ENCODE measurements at regions not wholly inside any gene's neighbourhood (a gene's known extent, or its start where the extent isn't known, plus 50 kb on each side); places are given as distances from the start of the nearest gene placed in this dataset.

DNA sequence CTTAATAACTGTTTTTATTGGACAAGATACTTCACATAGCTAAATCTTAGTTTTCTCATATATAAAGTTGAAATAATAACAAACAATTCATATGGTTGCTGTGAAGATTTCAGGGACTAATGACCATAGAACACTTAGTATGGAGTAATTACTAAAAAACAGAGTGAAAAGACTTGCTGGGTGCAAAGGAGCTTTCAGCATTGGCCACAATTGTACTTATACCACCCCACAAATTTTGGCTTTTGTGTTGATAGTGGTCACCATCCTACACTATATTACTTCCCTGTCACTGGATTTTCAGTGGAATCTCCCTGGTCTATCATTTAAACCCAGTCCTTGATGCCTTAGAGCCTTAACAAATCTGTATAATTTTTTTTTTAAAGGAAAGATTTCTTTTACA lies 398.6 kb upstream of the EPHA7 start:
- Histone ChIP-seq H3K36me3 (no peaks in the 10 kb centered on the region), H3K4me1 (no peaks in the 10 kb centered on the region), H3K27me3 (no peaks in the 10 kb centered on the region), H3K4me3 (ENCODE audit: low read depth, low read length) (no peak overlapping the region), H3K9me3 (no peaks in the 10 kb centered on the region)
- TF ChIP-seq, protein P1, sequence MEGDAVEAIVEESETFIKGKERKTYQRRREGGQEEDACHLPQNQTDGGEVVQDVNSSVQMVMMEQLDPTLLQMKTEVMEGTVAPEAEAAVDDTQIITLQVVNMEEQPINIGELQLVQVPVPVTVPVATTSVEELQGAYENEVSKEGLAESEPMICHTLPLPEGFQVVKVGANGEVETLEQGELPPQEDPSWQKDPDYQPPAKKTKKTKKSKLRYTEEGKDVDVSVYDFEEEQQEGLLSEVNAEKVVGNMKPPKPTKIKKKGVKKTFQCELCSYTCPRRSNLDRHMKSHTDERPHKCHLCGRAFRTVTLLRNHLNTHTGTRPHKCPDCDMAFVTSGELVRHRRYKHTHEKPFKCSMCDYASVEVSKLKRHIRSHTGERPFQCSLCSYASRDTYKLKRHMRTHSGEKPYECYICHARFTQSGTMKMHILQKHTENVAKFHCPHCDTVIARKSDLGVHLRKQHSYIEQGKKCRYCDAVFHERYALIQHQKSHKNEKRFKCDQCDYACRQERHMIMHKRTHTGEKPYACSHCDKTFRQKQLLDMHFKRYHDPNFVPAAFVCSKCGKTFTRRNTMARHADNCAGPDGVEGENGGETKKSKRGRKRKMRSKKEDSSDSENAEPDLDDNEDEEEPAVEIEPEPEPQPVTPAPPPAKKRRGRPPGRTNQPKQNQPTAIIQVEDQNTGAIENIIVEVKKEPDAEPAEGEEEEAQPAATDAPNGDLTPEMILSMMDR (IDR thresholded peaks at IDR 0.05; ENCODE audit: low read depth, low read length) = no peak
- DNase-seq = no peak

DNA sequence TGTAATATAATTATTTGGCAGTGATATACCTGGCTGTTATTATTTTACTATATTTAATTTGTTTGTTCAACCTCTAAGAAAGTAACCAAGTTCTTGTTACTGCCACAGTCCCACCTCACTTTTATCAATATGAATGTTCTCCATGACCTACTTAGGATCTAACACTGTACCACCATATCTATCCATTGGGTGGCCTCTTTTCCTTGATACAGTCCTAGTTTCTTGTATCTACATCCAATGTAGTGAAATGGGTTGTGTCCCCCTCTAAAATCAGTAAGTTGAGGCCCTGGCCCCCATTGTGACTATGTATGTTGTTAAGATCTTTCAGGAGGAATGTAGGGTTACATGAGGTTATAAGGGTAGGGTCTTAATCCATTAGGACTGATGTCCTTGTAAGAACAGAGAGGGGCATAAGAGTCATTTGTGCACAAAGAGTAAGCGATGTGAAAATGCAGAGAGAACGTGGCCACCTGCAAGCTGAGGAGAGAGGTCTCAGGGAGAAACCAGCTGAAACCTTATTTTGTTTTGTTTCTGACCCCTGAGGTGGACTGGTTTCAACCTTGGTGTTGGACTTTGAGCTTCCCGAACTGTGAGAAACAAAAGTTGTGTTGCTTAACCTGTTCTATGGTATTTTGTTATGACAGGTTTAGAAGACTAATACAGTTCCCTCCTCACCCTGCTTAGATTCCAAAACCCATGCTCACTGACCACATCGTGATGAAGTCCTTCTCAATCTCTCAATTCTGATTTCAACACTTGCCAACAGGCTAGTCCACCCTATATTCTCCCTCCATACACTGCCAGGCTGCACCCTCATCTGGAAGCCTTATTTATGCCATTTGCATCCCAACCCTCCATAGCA lies 387.3 kb upstream of the EPHA7 start:
- Histone ChIP-seq H3K9me3 (no peaks in the 10 kb centered on the region), H3K4me3 (ENCODE audit: low read depth, low read length) (no peak overlapping the region), H3K4me1 (no peaks in the 10 kb centered on the region), H3K36me3 (no peaks in the 10 kb centered on the region), H3K27me3 (no peaks in the 10 kb centered on the region)
- DNase-seq = no peak
- TF ChIP-seq, protein P1 (IDR thresholded peaks at IDR 0.05; ENCODE audit: low read depth, low read length) = no peak

DNA sequence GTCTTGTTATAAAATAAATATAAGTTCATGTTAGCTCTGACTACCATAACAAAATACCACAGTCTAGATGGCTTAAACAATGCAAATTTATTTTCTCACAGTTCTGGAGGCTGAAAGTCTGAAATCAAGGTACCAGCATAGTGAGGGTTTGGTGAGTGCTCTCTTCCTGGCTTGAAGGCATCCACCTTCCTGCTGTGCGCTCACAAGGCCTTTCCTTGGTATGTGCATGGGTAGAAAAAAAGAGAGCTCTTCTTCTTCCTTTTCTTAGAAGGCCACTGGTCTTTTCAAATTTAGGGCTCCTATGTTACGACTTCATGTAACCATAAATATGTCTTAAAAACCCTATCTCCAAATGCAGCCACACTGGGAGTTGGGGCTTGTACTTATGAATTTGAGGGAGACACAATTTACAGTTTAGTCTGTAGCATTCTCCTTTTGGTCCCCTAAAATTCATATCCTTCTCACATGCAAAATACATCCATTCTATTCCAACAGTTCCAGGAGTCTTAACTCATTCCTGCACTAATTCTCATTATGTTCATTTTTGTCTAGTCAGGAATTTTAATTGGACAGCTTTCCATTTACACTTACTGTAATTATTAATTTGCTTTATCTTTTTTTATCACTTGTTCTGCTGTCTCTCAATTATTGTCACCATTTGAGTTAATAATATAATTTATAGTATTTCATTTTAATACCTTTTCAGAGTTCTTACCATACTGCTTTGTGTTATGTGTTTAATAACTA lies 381.9 kb upstream of the EPHA7 start:
- TF ChIP-seq, protein P1 (IDR thresholded peaks at IDR 0.05; ENCODE audit: low read depth, low read length) = no peak
- no peaks in the 10 kb centered on the region for H3K9me3 ChIP-seq
- no peaks in the 10 kb centered on the region for H3K36me3 ChIP-seq
- no peaks in the 10 kb centered on the region for H3K27me3 ChIP-seq
- DNase-seq = no peak
- H3K4me1 ChIP-seq = no peaks in the 10 kb centered on the region
- H3K4me3 ChIP-seq (ENCODE audit: low read depth, low read length) = no peak overlapping the region

DNA sequence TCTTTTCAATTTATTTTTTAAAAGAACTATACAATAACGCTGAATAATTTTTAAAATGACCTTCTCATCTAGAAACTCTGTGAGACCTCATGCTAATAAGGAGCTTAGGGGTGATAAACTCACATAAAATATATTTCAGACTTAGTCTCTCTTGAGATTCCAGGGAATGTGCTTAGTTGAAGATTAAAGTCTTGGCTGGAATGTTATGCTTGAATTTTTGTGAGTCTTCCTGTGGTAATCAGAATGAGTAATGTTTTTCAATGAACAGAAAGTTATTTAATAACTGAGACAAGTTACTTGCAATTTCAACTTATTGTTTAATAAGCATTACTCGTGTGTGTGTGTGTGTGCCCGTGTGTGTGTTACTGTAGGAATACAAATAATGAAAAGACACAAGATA lies 379.9 kb upstream of the EPHA7 start:
- Histone ChIP-seq H3K9me3 (no peaks in the 10 kb centered on the region), H3K4me1 (no peaks in the 10 kb centered on the region), H3K36me3 (no peaks in the 10 kb centered on the region), H3K27me3 (no peaks in the 10 kb centered on the region), H3K4me3 (ENCODE audit: low read depth, low read length) (no peak overlapping the region)
- no peak for DNase-seq
- TF ChIP-seq, protein P1 (IDR thresholded peaks at IDR 0.05; ENCODE audit: low read depth, low read length) = no peak

DNA sequence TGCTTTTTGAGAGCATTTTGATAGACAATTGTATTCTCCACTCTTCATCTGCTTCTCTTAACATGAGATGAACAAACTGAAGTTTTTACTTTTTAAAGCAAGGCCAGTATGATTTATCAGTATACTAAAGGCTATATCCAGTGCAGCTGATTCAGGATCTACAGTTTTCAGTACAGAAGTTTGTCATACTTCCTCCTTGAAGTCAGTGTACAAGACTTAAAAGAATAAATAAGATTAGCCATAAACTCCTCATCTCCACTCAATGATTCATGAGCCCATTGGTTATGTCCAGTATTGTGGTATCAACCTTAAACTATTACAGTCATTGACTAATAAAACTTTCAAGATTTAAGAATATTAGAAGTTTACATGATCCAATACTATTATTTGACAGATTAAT lies 374.8 kb upstream of the EPHA7 start:
- H3K27me3 ChIP-seq = no peaks in the 10 kb centered on the region
- H3K36me3 ChIP-seq = no peaks in the 10 kb centered on the region
- no peak for DNase-seq
- TF ChIP-seq, protein P1 (IDR thresholded peaks at IDR 0.05; ENCODE audit: low read depth, low read length) = no peak
- no peaks in the 10 kb centered on the region for H3K4me1 ChIP-seq
- no peak overlapping the region for H3K4me3 ChIP-seq (ENCODE audit: low read depth, low read length)
- H3K9me3 ChIP-seq = no peaks in the 10 kb centered on the region

DNA sequence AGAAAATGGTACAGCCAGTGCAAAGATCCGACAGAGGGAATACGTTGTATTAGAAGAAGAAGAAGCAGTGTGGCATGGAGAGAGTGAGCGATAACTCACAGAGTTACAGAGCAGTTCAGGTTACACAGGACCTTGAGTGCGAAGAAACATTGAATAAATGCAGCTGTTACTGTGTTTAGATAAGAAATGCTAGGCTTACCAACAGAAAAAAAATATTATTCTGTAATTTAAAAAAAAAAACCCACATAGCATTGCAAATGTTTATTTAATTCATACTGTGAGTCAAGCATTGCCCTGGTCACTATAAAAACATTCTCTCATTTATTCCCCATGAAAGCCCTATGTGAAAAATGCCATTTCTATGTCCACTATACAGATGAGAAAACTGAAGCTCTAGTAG lies 373.4 kb upstream of the EPHA7 start:
- no peaks in the 10 kb centered on the region for H3K4me1 ChIP-seq
- H3K27me3 ChIP-seq = no peaks in the 10 kb centered on the region
- no peaks in the 10 kb centered on the region for H3K9me3 ChIP-seq
- no peak overlapping the region for H3K4me3 ChIP-seq (ENCODE audit: low read depth, low read length)
- DNase-seq = no peak
- TF ChIP-seq, protein P1 (IDR thresholded peaks at IDR 0.05; ENCODE audit: low read depth, low read length) = no peak
- H3K36me3 ChIP-seq = no peaks in the 10 kb centered on the region

Measured in BE2C (cell line).